HEK293 (cell line): ENCODE measurements at regions not wholly inside any gene's neighbourhood (a gene's known extent, or its start where the extent isn't known, plus 50 kb on each side); places are given as distances from the start of the nearest gene placed in this dataset.

Experiments used
- MYNN ChIP-seq: fragments of 450-650 bp; formaldehyde crosslinking; IDR thresholded peaks from 2 replicates; pipeline ENCODE4 v1.5.1; 2016; ENCODE audit warnings: missing biosample characterization, missing genetic modification characterization, borderline replicate concordance
- ZFP3 ChIP-seq: fragments of 450-650 bp; formaldehyde crosslinking; IDR thresholded peaks from 2 replicates; pipeline ENCODE4 v1.5.1; 2016; ENCODE audit warnings: low read depth, missing biosample characterization, missing genetic modification characterization
- ZNF133 ChIP-seq: fragments of 450-650 bp; formaldehyde crosslinking; IDR thresholded peaks from 2 replicates; pipeline ENCODE4 v1.5.1; 2016; ENCODE audit warnings: missing biosample characterization, missing genetic modification characterization
- ZNF302 ChIP-seq: fragments of 450-650 bp; formaldehyde crosslinking; IDR thresholded peaks from 2 replicates; pipeline ENCODE4 v1.5.1; 2016; ENCODE audit warnings: missing biosample characterization, missing genetic modification characterization, low read depth
- TF ChIP-seq, protein P1 (sequence below): fragments of 450-650 bp; formaldehyde crosslinking; IDR thresholded peaks from 2 replicates; pipeline ENCODE4 v1.5.1; 2016; ENCODE audit warnings: missing biosample characterization, missing genetic modification characterization
- TF ChIP-seq, protein P2 (sequence below): fragments of 450-650 bp; formaldehyde crosslinking; IDR thresholded peaks from 2 replicates; pipeline ENCODE4 v1.5.1; 2017; ENCODE audit warnings: missing biosample characterization, missing genetic modification characterization

DNA sequence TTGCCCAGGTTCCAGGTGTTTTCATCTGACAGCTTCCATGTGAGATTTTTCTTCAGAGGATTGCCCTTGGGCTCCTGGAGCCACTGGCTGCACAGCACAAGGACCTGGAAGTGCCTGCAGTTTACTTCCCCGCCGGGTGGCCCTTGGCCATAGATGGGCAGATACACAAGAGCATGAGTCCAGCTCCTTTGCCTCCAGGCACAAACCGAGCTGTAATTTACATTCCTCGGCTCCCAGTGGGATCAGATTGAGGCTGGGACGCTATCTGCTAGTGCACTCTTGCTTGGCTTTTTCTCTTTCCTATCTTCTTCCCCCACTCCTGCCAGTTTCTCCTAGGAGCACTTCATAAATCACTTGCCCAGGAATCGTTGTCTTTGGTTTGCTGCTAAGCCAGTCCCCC is 85.4 kb upstream of the RALY start:
- TF ChIP-seq, protein P1, sequence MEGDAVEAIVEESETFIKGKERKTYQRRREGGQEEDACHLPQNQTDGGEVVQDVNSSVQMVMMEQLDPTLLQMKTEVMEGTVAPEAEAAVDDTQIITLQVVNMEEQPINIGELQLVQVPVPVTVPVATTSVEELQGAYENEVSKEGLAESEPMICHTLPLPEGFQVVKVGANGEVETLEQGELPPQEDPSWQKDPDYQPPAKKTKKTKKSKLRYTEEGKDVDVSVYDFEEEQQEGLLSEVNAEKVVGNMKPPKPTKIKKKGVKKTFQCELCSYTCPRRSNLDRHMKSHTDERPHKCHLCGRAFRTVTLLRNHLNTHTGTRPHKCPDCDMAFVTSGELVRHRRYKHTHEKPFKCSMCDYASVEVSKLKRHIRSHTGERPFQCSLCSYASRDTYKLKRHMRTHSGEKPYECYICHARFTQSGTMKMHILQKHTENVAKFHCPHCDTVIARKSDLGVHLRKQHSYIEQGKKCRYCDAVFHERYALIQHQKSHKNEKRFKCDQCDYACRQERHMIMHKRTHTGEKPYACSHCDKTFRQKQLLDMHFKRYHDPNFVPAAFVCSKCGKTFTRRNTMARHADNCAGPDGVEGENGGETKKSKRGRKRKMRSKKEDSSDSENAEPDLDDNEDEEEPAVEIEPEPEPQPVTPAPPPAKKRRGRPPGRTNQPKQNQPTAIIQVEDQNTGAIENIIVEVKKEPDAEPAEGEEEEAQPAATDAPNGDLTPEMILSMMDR (tag by site-specific recombination) = no peak
- TF ChIP-seq ZFP3 (tag by site-specific recombination) = no peak
- no peak for TF ChIP-seq ZNF302 (tag by site-specific recombination)
- no peak for TF ChIP-seq ZNF133
- TF ChIP-seq MYNN = no peak
- TF ChIP-seq, protein P2, sequence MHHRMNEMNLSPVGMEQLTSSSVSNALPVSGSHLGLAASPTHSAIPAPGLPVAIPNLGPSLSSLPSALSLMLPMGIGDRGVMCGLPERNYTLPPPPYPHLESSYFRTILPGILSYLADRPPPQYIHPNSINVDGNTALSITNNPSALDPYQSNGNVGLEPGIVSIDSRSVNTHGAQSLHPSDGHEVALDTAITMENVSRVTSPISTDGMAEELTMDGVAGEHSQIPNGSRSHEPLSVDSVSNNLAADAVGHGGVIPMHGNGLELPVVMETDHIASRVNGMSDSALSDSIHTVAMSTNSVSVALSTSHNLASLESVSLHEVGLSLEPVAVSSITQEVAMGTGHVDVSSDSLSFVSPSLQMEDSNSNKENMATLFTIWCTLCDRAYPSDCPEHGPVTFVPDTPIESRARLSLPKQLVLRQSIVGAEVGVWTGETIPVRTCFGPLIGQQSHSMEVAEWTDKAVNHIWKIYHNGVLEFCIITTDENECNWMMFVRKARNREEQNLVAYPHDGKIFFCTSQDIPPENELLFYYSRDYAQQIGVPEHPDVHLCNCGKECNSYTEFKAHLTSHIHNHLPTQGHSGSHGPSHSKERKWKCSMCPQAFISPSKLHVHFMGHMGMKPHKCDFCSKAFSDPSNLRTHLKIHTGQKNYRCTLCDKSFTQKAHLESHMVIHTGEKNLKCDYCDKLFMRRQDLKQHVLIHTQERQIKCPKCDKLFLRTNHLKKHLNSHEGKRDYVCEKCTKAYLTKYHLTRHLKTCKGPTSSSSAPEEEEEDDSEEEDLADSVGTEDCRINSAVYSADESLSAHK = no peak
